ENCODE measurements at regions not wholly inside any gene's neighbourhood (a gene's known extent, or its start where the extent isn't known, plus 50 kb on each side); places are given as distances from the start of the nearest gene placed in this dataset.
"Not testable (repeated sequence)": the region's sequence is repeated elsewhere in the genome, so short reads cannot be mapped to it uniquely, and the experiment has no call there.

DNA sequence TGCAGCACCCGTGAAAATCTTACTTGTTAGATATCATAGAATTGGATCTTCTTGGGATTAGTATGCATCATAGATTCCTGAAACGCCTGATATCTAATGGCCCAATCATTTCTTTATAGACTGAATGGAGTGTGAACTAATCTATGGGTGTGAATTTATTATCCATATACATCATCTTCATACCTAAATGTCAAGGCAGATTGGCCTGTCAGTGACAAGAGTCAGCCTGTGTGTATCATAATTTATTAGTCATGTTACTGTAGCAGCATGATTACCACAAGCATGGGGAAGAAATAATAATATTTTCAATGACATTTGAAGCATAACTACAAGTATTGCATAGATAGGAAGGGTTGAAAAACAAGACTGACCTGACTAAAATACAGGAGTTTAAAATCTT lies 235.8 kb downstream of the RAP2B start:
- peaks cover 21% of the 10 kb centered on the region for H3K9me3 Mint-ChIP-seq
- no peaks in the 10 kb centered on the region for H3K36me3 Mint-ChIP-seq (ENCODE audit: insufficient read depth)
- H3K27me3 Mint-ChIP-seq (ENCODE audit: low read depth), result peaks cover 3% of the 10 kb centered on the region
- DNase-seq, result no peak
- H3K4me1 Mint-ChIP-seq (ENCODE audit: low read depth), result peaks cover 23% of the 10 kb centered on the region
- no peak for ATAC-seq
- no peak overlapping the region for H3K4me3 Mint-ChIP-seq

DNA sequence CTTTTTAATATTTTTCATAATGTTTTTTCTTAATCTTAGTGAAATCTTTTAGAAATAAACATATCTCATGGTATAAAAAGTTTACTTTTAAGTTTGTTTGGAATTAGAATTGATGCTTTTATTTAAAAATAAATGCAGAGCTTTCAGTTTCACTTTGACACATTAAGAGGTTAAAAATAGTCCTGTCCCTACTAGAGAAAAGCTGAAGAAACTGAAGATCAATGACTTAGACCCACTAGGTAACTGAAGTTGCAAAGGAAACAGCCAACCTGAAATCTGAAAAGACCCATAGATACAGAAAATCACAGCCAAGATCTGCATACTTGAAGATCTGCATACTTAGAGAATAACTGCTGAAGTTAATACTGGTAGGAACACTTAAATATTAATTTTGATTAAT lies 237.6 kb downstream of the RAP2B start:
- H3K27me3 Mint-ChIP-seq (ENCODE audit: low read depth), result peaks cover 3% of the 10 kb centered on the region
- peaks cover 5% of the 10 kb centered on the region for H3K9me3 Mint-ChIP-seq
- DNase-seq, result no peak
- no peaks in the 10 kb centered on the region for H3K36me3 Mint-ChIP-seq (ENCODE audit: insufficient read depth)
- no peak overlapping the region for H3K4me3 Mint-ChIP-seq
- peaks cover 23% of the 10 kb centered on the region for H3K4me1 Mint-ChIP-seq (ENCODE audit: low read depth)
- ATAC-seq, result no peak

DNA sequence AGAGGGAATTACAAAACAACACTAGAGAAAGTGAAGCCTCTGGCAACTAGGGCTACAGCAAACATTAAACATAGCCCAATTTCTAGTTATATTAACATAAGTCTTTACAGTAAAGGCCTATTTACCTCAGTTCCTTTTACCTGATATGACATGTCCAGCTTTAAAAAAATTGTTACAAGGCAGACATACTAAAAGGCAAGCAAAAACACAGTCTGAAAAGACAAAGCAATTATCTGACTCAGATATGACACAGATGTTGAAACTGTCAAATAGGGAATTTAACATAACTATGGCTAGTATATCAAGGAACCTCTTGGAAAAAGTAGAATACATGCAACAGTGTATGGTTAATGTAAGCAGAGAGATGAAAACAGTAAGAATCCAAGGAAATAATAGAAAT lies 238.6 kb downstream of the RAP2B start:
- DNase-seq, result no peak
- H3K9me3 Mint-ChIP-seq, result no peaks in the 10 kb centered on the region

DNA sequence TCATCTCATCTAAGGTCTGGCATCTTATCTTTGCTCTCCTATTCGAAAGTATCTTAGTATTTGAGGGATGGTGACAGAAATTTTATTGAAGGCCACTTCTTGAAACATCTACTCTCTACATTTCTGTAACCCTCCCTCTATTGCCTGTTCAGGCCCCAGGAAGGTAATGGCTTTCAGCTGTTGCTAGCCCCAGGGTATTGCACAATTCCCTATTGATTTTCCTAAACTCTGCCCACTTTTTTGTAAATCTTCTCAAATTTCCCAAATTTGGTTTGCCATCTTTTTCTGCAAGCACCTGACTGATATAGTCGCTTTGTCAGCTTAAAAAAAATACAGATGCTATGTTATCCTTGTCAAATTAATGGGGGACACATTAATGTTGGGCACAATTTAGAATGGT lies 242.1 kb downstream of the RAP2B start:
- Mint-ChIP-seq H3K36me3 (ENCODE audit: insufficient read depth) (no peaks in the 10 kb centered on the region), H3K27me3 (ENCODE audit: low read depth) (no peaks in the 10 kb centered on the region), H3K4me1 (ENCODE audit: low read depth) (peaks cover 16% of the 10 kb centered on the region), H3K9me3 (no peaks in the 10 kb centered on the region), H3K4me3 (no peak overlapping the region)
- DNase-seq (no peak), ATAC-seq (no peak)

More for the DNA sequence above, 238.6 kb downstream of the RAP2B start:
- Mint-ChIP-seq H3K4me1 (ENCODE audit: low read depth) (peaks cover 23% of the 10 kb centered on the region), H3K27me3 (ENCODE audit: low read depth) (peaks cover 3% of the 10 kb centered on the region), H3K4me3 (no peak overlapping the region), H3K36me3 (ENCODE audit: insufficient read depth) (no peaks in the 10 kb centered on the region)
- ATAC-seq, result no peak

DNA sequence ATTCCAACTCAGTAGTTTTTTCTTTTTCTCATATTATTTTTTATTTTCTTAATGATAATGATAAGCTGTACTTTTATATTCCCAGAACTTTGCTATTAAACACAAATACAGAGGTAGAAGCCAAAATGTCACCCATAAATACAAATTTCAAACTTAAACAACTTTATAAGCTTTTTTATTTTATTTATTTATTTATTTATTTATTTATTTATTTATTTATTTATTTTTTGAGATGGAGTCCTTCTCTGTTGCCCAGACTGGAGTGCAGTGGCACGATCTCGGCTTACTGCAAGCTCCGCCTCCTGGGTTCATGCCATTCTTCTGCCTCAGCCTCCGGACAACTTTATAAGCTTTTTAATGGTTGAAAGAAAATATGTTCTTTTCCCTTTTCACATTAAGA lies 243.3 kb downstream of the RAP2B start:
- H3K4me1 Mint-ChIP-seq (ENCODE audit: low read depth); DNase-seq; H3K36me3 Mint-ChIP-seq (ENCODE audit: insufficient read depth); ATAC-seq; H3K27me3 Mint-ChIP-seq (ENCODE audit: low read depth); H3K9me3 Mint-ChIP-seq; H3K4me3 Mint-ChIP-seq: not testable (repeated sequence)

DNA sequence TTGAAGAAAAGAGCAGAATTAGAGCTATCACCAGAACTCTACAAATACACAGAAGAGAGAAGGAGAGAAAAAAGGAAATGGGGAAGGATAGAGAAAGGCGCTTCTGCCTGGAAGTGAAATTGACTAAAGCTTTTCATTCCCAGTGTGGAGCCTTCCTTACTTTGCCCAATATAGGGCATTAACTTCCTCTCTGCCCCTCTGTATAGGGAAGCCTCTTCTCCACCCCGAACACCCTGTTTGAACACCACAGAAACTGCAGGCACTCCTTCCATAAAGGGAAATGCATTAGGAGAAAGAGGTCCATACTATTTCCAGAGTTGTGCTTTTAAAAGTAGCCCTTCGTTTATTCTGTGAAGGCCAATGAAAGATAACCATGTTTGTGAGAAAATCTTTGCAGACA lies 248.5 kb downstream of the RAP2B start:
- Mint-ChIP-seq H3K36me3 (ENCODE audit: insufficient read depth) (no peaks in the 10 kb centered on the region), H3K9me3 (no peaks in the 10 kb centered on the region), H3K4me3 (no peak overlapping the region), H3K4me1 (ENCODE audit: low read depth) (peaks cover 7% of the 10 kb centered on the region), H3K27me3 (ENCODE audit: low read depth) (no peaks in the 10 kb centered on the region)
- ATAC-seq (no peak), DNase-seq (no peak)

DNA sequence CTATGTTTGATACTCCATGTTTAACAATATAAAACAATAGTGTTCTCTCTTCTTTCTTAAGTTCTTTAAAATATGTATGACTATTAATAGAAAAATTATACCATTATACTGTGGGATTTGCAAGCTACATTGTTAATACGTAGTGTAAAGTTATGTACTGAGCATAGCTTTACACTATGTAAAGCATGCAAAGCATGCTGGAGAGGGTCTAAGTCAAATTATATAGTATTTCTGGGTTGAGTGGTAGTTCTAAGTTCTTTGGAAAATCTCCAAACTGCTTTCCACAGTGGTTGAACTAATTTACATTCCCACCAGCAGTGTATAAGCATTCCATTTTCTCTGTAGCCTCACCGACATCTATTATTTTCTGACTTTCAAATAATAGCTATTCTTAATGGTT lies 253.0 kb downstream of the RAP2B start:
- H3K4me1 Mint-ChIP-seq (ENCODE audit: low read depth), result peaks cover 7% of the 10 kb centered on the region
- ATAC-seq (no peak), DNase-seq (no peak)
- peaks cover 24% of the 10 kb centered on the region for H3K9me3 Mint-ChIP-seq
- no peak overlapping the region for H3K4me3 Mint-ChIP-seq
- no peaks in the 10 kb centered on the region for H3K27me3 Mint-ChIP-seq (ENCODE audit: low read depth)
- no peaks in the 10 kb centered on the region for H3K36me3 Mint-ChIP-seq (ENCODE audit: insufficient read depth)

DNA sequence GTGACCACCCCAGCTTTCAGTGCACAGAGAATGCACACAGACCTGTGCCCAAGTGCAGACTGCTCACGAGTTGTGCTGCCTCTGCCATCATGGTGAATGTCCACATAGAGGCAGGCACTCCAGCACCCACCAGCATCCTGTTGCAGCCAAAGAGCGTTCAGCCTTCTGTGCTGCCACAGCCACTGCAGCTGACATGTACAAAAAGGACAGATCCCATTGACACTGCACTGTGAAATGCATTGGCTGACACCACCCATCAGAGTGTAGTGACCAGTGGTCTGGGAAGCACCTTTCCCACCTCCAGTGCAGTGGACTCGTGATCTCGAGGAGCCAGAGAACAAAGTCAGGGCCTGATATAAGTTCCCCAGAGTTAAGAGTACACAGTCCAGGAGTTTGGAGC lies 260.3 kb downstream of the RAP2B start:
- no peak for DNase-seq
- no peak overlapping the region for H3K4me3 Mint-ChIP-seq
- peaks cover 2% of the 10 kb centered on the region for H3K36me3 Mint-ChIP-seq (ENCODE audit: insufficient read depth)
- ATAC-seq, result no peak
- H3K27me3 Mint-ChIP-seq (ENCODE audit: low read depth), result no peaks in the 10 kb centered on the region
- H3K4me1 Mint-ChIP-seq (ENCODE audit: low read depth), result no peaks in the 10 kb centered on the region
- peaks cover 52% of the 10 kb centered on the region for H3K9me3 Mint-ChIP-seq

DNA sequence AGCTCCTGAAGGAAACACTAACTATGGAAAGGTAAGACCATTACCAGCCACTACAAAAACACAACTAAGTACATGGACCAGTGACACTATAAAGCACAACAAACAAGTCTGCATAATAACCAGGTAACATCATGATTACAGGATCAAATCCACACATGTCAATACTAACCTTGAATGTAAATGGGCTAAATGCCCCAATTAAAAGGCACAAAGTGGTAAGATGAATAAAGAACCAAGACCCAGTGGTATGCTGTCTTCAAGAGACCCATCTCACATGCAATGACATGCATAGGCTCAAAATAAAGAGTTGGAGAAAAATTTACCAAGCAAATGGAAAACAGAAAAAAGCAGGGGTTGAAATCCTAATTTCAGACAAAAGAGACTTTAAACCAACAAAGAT lies 261.8 kb downstream of the RAP2B start:
- not testable (repeated sequence) for H3K36me3 Mint-ChIP-seq (ENCODE audit: insufficient read depth); ATAC-seq; H3K4me1 Mint-ChIP-seq (ENCODE audit: low read depth); DNase-seq; H3K27me3 Mint-ChIP-seq (ENCODE audit: low read depth); H3K4me3 Mint-ChIP-seq
- peaks cover 41% of the 10 kb centered on the region for H3K9me3 Mint-ChIP-seq

DNA sequence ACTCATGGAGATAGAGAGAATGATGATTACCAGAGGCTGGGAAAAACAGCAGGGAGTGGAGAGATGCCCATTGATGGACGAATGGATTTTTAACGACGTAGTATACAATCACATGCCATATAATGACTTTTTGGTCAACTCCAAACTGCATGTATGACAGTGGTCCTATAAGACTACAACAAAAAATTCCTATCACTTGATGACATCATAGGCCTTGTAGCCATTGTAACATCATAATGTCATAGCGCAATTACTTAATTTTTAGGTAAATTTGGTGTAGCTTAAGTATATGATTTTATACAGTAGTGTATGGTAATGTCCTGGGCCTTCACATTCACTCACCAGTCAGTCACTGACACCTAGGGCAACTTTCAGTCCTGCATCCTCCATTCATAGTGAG lies 264.3 kb downstream of the RAP2B start:
- Mint-ChIP-seq H3K4me1 (ENCODE audit: low read depth) (no peaks in the 10 kb centered on the region), H3K4me3 (no peak overlapping the region)
- DNase-seq, result no peak

DNA sequence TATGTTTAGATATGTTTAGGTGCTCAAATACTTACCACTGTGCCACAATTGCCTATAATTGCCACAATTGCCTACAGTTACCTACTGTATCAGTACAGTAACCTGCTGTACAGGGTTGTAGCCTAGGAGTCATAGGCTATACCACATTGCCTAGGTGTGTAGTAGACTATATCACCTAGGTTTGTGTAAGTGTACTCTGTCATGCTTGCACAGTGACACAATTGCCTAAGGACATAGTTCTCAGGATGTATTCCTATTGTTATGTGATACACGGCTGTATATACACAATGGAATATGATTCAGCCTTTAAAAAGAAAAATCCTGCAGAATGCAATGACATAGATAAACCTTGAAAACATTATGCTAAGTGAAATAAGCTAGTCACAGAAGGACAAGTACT lies 264.8 kb downstream of the RAP2B start:
- H3K27me3 Mint-ChIP-seq (ENCODE audit: low read depth), result no peaks in the 10 kb centered on the region
- H3K4me1 Mint-ChIP-seq (ENCODE audit: low read depth), result no peaks in the 10 kb centered on the region
- H3K9me3 Mint-ChIP-seq, result peaks cover 33% of the 10 kb centered on the region
- peaks cover 2% of the 10 kb centered on the region for H3K36me3 Mint-ChIP-seq (ENCODE audit: insufficient read depth)
- no peak overlapping the region for H3K4me3 Mint-ChIP-seq
- DNase-seq (no peak), ATAC-seq (no peak)

More for the DNA sequence above, 264.3 kb downstream of the RAP2B start:
- Mint-ChIP-seq H3K36me3 (ENCODE audit: insufficient read depth) (peaks cover 2% of the 10 kb centered on the region), H3K9me3 (peaks cover 33% of the 10 kb centered on the region), H3K27me3 (ENCODE audit: low read depth) (no peaks in the 10 kb centered on the region)
- ATAC-seq, result no peak

DNA sequence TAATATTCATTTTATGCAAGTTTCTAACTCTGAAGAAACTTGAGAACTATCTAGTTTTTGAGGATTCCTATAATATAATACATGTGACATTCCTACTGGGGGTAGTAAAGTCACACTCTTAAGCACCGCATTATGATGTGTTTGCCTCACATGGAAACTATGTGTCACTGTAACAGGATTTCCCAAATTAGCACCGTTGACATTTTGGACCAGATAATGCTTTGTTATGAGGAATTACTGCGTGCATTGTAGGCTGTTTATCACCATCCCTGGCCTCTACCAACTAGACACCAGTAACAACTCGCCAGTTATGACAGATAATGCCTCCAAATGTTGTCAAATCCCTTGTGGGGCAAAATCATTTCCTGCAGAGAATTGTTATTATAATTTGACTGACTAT lies 267.8 kb downstream of the RAP2B start:
- ATAC-seq (no peak), DNase-seq (no peak)
- no peaks in the 10 kb centered on the region for H3K27me3 Mint-ChIP-seq (ENCODE audit: low read depth)
- no peaks in the 10 kb centered on the region for H3K4me1 Mint-ChIP-seq (ENCODE audit: low read depth)
- H3K4me3 Mint-ChIP-seq, result no peak overlapping the region
- peaks cover 6% of the 10 kb centered on the region for H3K9me3 Mint-ChIP-seq
- no peaks in the 10 kb centered on the region for H3K36me3 Mint-ChIP-seq (ENCODE audit: insufficient read depth)

DNA sequence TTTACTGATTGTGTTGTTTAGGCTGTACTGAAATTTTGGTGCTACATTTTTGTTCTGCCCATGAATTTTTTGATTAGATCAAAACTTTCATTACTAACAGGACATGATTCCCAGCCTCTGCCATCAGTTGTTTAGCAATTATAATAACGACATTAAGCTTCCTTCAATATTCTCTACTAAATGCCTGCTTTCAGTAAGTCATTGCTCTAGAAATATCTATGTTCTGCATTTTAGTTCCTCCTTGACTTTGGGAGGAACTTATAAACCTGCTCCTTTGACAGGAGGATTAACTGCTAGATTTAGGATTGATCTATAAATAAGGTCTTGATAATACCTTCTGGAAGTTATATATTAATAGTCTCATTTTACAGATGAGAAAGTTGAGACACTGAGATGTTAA lies 269.1 kb downstream of the RAP2B start:
- DNase-seq (no peak), ATAC-seq (no peak)
- H3K4me3 Mint-ChIP-seq, result no peak overlapping the region
- H3K4me1 Mint-ChIP-seq (ENCODE audit: low read depth), result no peaks in the 10 kb centered on the region
- H3K9me3 Mint-ChIP-seq, result peaks cover 2% of the 10 kb centered on the region
- H3K27me3 Mint-ChIP-seq (ENCODE audit: low read depth), result no peaks in the 10 kb centered on the region
- no peaks in the 10 kb centered on the region for H3K36me3 Mint-ChIP-seq (ENCODE audit: insufficient read depth)

DNA sequence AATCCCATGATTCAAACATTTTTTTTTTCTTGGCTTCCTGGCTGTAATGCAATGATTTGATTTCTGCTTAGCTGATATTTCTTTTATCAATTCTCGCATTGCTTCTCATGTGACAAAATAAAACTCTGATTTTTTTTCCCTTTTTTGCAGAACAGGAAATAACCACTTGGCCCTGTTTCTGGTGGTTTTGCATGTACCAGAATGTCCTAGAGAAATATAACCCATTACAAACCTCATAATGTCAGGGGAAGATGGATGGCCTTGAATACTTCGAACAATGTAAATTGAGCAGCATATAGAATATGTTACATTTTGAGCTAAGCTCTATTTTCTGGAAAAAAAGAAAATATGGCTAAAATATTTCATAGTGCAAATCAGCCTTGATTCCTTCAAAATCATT lies 275.6 kb downstream of the RAP2B start:
- peaks cover 2% of the 10 kb centered on the region for H3K27me3 Mint-ChIP-seq (ENCODE audit: low read depth)
- H3K36me3 Mint-ChIP-seq (ENCODE audit: insufficient read depth), result no peaks in the 10 kb centered on the region
- ATAC-seq (no peak), DNase-seq (no peak)
- peaks cover 22% of the 10 kb centered on the region for H3K4me1 Mint-ChIP-seq (ENCODE audit: low read depth)
- no peaks in the 10 kb centered on the region for H3K9me3 Mint-ChIP-seq
- no peak overlapping the region for H3K4me3 Mint-ChIP-seq

DNA sequence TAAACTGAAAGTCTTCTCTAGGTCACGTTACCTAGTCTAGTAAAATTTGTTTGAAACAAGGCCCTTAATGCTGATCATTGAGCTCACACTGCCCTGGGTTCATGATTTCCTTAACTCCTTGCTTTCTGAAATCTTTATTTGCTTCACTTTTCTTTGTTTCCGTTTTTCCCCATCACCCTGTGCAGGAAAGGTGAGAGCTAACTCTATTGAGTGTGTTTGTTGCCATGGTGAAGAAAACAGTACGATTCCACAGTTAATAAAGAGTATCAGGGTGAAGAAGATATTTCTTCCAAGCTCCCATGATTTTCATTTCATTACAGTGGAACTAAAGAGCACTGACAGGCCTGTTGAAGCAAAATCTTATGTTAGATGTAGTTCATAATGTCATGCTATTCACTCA lies 276.2 kb downstream of the RAP2B start:
- Mint-ChIP-seq H3K4me3 (no peak overlapping the region), H3K9me3 (no peaks in the 10 kb centered on the region), H3K36me3 (ENCODE audit: insufficient read depth) (no peaks in the 10 kb centered on the region), H3K4me1 (ENCODE audit: low read depth) (peaks cover 27% of the 10 kb centered on the region), H3K27me3 (ENCODE audit: low read depth) (peaks cover 2% of the 10 kb centered on the region)
- ATAC-seq, result no peak
- DNase-seq, result no peak

DNA sequence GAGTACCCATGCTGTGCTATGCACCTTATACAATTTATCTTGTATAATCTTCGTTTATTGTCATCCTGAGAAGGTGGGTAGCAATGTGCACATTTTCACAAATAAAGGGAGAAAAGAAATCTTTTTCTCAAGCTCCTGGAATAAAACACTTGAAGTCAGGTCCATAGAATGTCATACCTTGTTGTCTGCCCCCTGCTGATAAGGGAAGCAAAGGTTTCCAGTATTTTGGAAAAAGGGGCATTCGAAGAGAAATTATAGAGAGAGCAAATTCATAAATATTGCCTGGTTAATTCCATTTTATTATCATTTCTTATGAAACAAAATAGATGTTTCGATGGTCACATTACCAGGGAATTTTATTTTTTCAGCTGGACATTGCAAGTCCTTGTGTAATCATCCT lies 277.8 kb downstream of the RAP2B start:
- no peak for DNase-seq
- H3K4me3 Mint-ChIP-seq, result no peak overlapping the region
- no peaks in the 10 kb centered on the region for H3K9me3 Mint-ChIP-seq
- peaks cover 27% of the 10 kb centered on the region for H3K4me1 Mint-ChIP-seq (ENCODE audit: low read depth)
- peaks cover 2% of the 10 kb centered on the region for H3K27me3 Mint-ChIP-seq (ENCODE audit: low read depth)
- no peak for ATAC-seq
- H3K36me3 Mint-ChIP-seq (ENCODE audit: insufficient read depth), result no peaks in the 10 kb centered on the region

Data from activated T-cell treated with anti-CD3 and anti-CD28 coated beads, Interleukin-2, amount 50 U/mL, for 4 hours (primary cell).